Body of pancreas (tissue), 4 donors: ENCODE measurements at regions not wholly inside any gene's neighbourhood (a gene's known extent, or its start where the extent isn't known, plus 50 kb on each side); places are given as distances from the start of the nearest gene placed in this dataset.
A peak's percentile ranks its signal among the peaks of the same experiment; 100 is the strongest.

ENCODE experiments used
- ATAC-seq: fragments of 150-250 bp; one replicate; pipeline ENCODE4 v1.9.1; 2016
- DNase-seq, 4 donors: peaks; one replicate each; pipeline ENCODE4 v3.0.0-alpha.2; 2019
- H3K27ac ChIP-seq, 4 donors: fragments of 200-600 bp; sonication (generic); 1 replicate in 3 of 4; 2 replicates in 1 of 4; pipeline versions ENCODE4 v1.5.1 to v1.6.1; 2016 to 2019; ENCODE audit warnings: mild to moderate bottlenecking in 1 of 4, mixed read lengths in 1 of 4, moderate library complexity in 1 of 4
- H3K27me3 ChIP-seq, 2 donors: fragments of 200-600 bp; sonication (generic); one replicate each; pipeline ENCODE4 v1.6.0; 2016; ENCODE audit warnings: mild to moderate bottlenecking in 1 of 2
- H3K36me3 ChIP-seq, 2 donors: fragments of 200-600 bp; sonication (generic); replicated peaks in 1 of 2; 2 replicates each; pipeline ENCODE4 v1.5.1; 2016; ENCODE audit warnings: low read depth in 2 of 2; ENCODE audit not compliant: insufficient read depth in 1 of 2
- H3K4me1 ChIP-seq: fragments of 200-600 bp; sonication (generic); one replicate; pipeline ENCODE4 v1.6.0; 2016
- H3K4me3 ChIP-seq, 2 donors: fragments of 200-600 bp; sonication (generic); 1 replicate in 1 of 2; 2 replicates in 1 of 2; pipeline ENCODE4 v1.5.1; 2016 to 2019
- H3K9me3 ChIP-seq, 3 donors: fragments of 200-600 bp; sonication (generic); 1 replicate in 2 of 3; 2 replicates in 1 of 3; pipeline ENCODE4 v1.5.1; 2016
- CTCF ChIP-seq, 7 experiments: fragments of 450-650 bp in 4 of 7; fragments of 200-600 bp in 3 of 7; sonication (generic) in 3 of 7; IDR thresholded peaks; one replicate each; pipeline ENCODE4 v1.5.1; 2016 to 2019; ENCODE audit warnings: antibody characterized with exemption in 7 of 7
- POLR2A ChIP-seq, 3 donors: fragments of 450-650 bp; IDR thresholded peaks; one replicate each; pipeline ENCODE4 v1.6.1; 2016; ENCODE audit warnings: antibody characterized with exemption in 3 of 3, mild to moderate bottlenecking in 2 of 3
- WGBS, 2 donors: methylation state at CpG; one replicate each; pipeline ENCODE4 v1.1.5; 2017; 5-methylcytosine and 5-hydroxymethylcytosine counted together
- intact Hi-C: fragments of 100-400 bp; cut with DNase I; formaldehyde crosslinking; loops from one replicate; pipeline ENCODE4 v1.15.1; 2023

- Histone ChIP-seq H3K36me3 (no peaks in the 10 kb centered on the region), H3K4me3 (no peak overlapping the region), H3K27ac (no peak overlapping the region), H3K9me3 (no peaks in the 10 kb centered on the region), H3K27me3 (no peaks in the 10 kb centered on the region), H3K4me1 (no peaks in the 10 kb centered on the region)
- intact Hi-C loops, result loop anchor here (10.0 kb wide), 1 partner anchor 660 kb away; no protein-coding TSS in a partner anchor
- DNase-seq, result no peak
- WGBS, 2 donors, result 50% methylated on average over 1 of the region's 1 CpG
- TF ChIP-seq CTCF (IDR thresholded peaks at IDR 0.05) (no peak), POLR2A (IDR thresholded peaks at IDR 0.05) (no peak)
- no peak for ATAC-seq
These were observed 71.3 kb upstream of the ENOX2 start for GRCh38 chrX:130974323-130974722.

GRCh38 chrX:130975947-130976346 lies 72.9 kb upstream of the ENOX2 start:
- ATAC-seq (peak; percentile 53), DNase-seq (peak; percentile 18 to 61 (median 38))
- Histone ChIP-seq H3K27me3 (no peaks in the 10 kb centered on the region), H3K9me3 (no peaks in the 10 kb centered on the region), H3K27ac (no peak overlapping the region), H3K36me3 (no peaks in the 10 kb centered on the region), H3K4me3 (no peak overlapping the region), H3K4me1 (no peaks in the 10 kb centered on the region)
- intact Hi-C loops, result loop anchor here (10.0 kb wide), 1 partner anchor 659 kb away; no protein-coding TSS in a partner anchor
- WGBS, 2 donors, result 4 to 5% methylated on average over 7 of the region's 7 CpGs
- TF ChIP-seq CTCF (IDR thresholded peaks at IDR 0.05) (peak in 6 of 7 experiments; percentile 4 to 67 (median 38)), POLR2A (IDR thresholded peaks at IDR 0.05) (no peak)

GRCh38 chrX:130981836-130982235 lies 76.3 kb upstream of the ARHGAP36 start:
- H3K4me3 ChIP-seq, result no peak overlapping the region
- H3K9me3 ChIP-seq, result no peaks in the 10 kb centered on the region
- no peaks in the 10 kb centered on the region for H3K36me3 ChIP-seq
- H3K27ac ChIP-seq, result no peak overlapping the region
- H3K4me1 ChIP-seq, result no peaks in the 10 kb centered on the region
- ATAC-seq, result no peak
- intact Hi-C loops, result no loop called here
- no peaks in the 10 kb centered on the region for H3K27me3 ChIP-seq
- TF ChIP-seq POLR2A (IDR thresholded peaks at IDR 0.05) (no peak), CTCF (IDR thresholded peaks at IDR 0.05) (no peak)
- no peak for DNase-seq
- WGBS, 2 donors, result 68 to 73% methylated on average over 2 of the region's 2 CpGs

GRCh38 chrX:130984782-130985181 lies 73.4 kb upstream of the ARHGAP36 start:
- no peaks in the 10 kb centered on the region for H3K36me3 ChIP-seq
- intact Hi-C loops, result no loop called here
- H3K9me3 ChIP-seq, result no peaks in the 10 kb centered on the region
- H3K27me3 ChIP-seq, result no peaks in the 10 kb centered on the region
- 72 to 73% methylated on average over 2 to 4 of the region's 4 CpGs for WGBS, 2 donors
- no peak overlapping the region for H3K4me3 ChIP-seq
- DNase-seq (no peak), ATAC-seq (no peak)
- TF ChIP-seq POLR2A (IDR thresholded peaks at IDR 0.05) (no peak), CTCF (IDR thresholded peaks at IDR 0.05) (no peak)
- no peaks in the 10 kb centered on the region for H3K4me1 ChIP-seq
- no peak overlapping the region for H3K27ac ChIP-seq

GRCh38 chrX:130987241-130987640 lies 70.9 kb upstream of the ARHGAP36 start:
- no peak for DNase-seq
- intact Hi-C loops, result no loop called here
- Histone ChIP-seq H3K27me3 (no peaks in the 10 kb centered on the region), H3K4me3 (no peak overlapping the region), H3K4me1 (no peaks in the 10 kb centered on the region), H3K9me3 (no peaks in the 10 kb centered on the region), H3K27ac (no peak overlapping the region), H3K36me3 (no peaks in the 10 kb centered on the region)
- TF ChIP-seq CTCF (IDR thresholded peaks at IDR 0.05) (no peak), POLR2A (IDR thresholded peaks at IDR 0.05) (no peak)
- ATAC-seq, result no peak
- WGBS, 2 donors, result 79 to 93% methylated on average over 4 of the region's 4 CpGs
